Endothelial cell of umbilical vein (primary cell): ENCODE measurements at regions not wholly inside any gene's neighbourhood (a gene's known extent, or its start where the extent isn't known, plus 50 kb on each side); places are given as distances from the start of the nearest gene placed in this dataset.

ENCODE experiments used
- BruUV-seq: library from RNA; stranded (reverse); fragments of 400-500 nt; replicated peaks from 2 replicates; lab custom pipeline; 2021; lab: Mats Ljungman, UMichigan
- CTCF ChIA-PET: fragments of 300-600, 350-600 bp; sonication (Branson Sonifier 250); formaldehyde crosslinking; loops from one replicate; lab custom pipeline; 2021; ENCODE audit warnings: antibody characterized with exemption, inconsistent platforms; lab: Charles Lee
- POLR2A ChIA-PET: fragments of 300-600, 350-600 bp; sonication (Branson Sonifier 250); formaldehyde crosslinking; loops from one replicate; lab custom pipeline; 2021; ENCODE audit warnings: antibody characterized with exemption, inconsistent platforms; lab: Charles Lee
- DNase-seq: peaks from one replicate; pipeline ENCODE4 v3.0.0-alpha.2; 2011; ENCODE audit warnings: low read depth, low spot score
- FAIRE-seq: peaks from 2 replicates; lab custom pipeline; 2011; peaks lifted over from hg19 to GRCh38; lab: Jason Lieb, UNC
- H2AFZ ChIP-seq: 2 replicates; pipeline ENCODE4 v1.6.0; 2012; ENCODE audit warnings: low read depth, low read length, control low read depth, inconsistent platforms
- H3K27ac ChIP-seq: 2 replicates; pipeline ENCODE4 v1.5.1; 2011; ENCODE audit warnings: low read depth, mild to moderate bottlenecking, control low read depth, low read length, moderate library complexity; ENCODE audit not compliant: insufficient read depth
- H3K27me3 ChIP-seq, 2 experiments: 2 replicates each; pipeline versions ENCODE4 v1.6.0 to v1.6.1; 2011; ENCODE audit warnings: low read length in 2 of 2, mixed read lengths in 1 of 2; ENCODE audit not compliant: control insufficient read depth in 2 of 2, insufficient read depth in 2 of 2
- H3K36me3 ChIP-seq, 2 experiments: 2 replicates in 1 of 2; 3 replicates in 1 of 2; pipeline ENCODE4 v1.5.1; 2011; ENCODE audit warnings: low read length in 2 of 2, mild to moderate bottlenecking in 1 of 2, moderate library complexity in 1 of 2; ENCODE audit not compliant: control insufficient read depth in 2 of 2, insufficient read depth in 2 of 2; ENCODE audit errors: extremely low read depth in 1 of 2
- H3K4me1 ChIP-seq: 3 replicates; pipeline ENCODE4 v1.5.1; 2011; ENCODE audit warnings: mild to moderate bottlenecking, low read length; ENCODE audit not compliant: control insufficient read depth, insufficient read depth; ENCODE audit errors: extremely low read depth
- H3K4me2 ChIP-seq: 2 replicates; pipeline ENCODE4 v1.6.1; 2011; ENCODE audit warnings: low read length, control low read depth, mixed read lengths; ENCODE audit not compliant: insufficient read depth
- H3K4me3 ChIP-seq, 3 experiments: fragments of 200-600 bp in 1 of 3; sonication (generic), shearing (Covaris generic) in 1 of 3; replicated peaks in 1 of 3; 2 replicates each; pipeline ENCODE4 v1.5.1; 2011 to 2016; ENCODE audit warnings: control low read depth in 3 of 3, low read length in 3 of 3, mild to moderate bottlenecking in 2 of 3, inconsistent platforms in 1 of 3, low read depth in 1 of 3, moderate library complexity in 1 of 3; ENCODE audit not compliant: insufficient read depth in 1 of 3
- H3K79me2 ChIP-seq: 2 replicates; pipeline ENCODE4 v1.6.0; 2012; ENCODE audit warnings: low read length, inconsistent platforms; ENCODE audit not compliant: control insufficient read depth, insufficient read depth
- H3K9ac ChIP-seq: replicated peaks from 2 replicates; pipeline ENCODE3; 2011; ENCODE audit warnings: low read length, control low read depth; ENCODE audit not compliant: insufficient read depth; ENCODE audit errors: extremely low read depth
- H3K9me1 ChIP-seq: replicated peaks from 3 replicates; pipeline ENCODE4 v1.6.0; 2011; ENCODE audit warnings: mild to moderate bottlenecking, low read length; ENCODE audit not compliant: control insufficient read depth, insufficient read depth; ENCODE audit errors: extremely low read depth
- H3K9me3 ChIP-seq: replicated peaks from 2 replicates; pipeline ENCODE4 v1.5.1; 2012; ENCODE audit warnings: low read length, inconsistent platforms; ENCODE audit not compliant: control insufficient read depth, insufficient read depth
- H4K20me1 ChIP-seq: replicated peaks from 2 replicates; pipeline ENCODE3; 2011; ENCODE audit warnings: mild to moderate bottlenecking, low read length; ENCODE audit not compliant: control insufficient read depth, insufficient read depth; ENCODE audit errors: extremely low read depth
- CTCF ChIP-seq, 2 donors: IDR thresholded peaks; 1 replicate in 1 of 2; 2 replicates in 1 of 2; pipeline ENCODE4 v1.5.1; 2011; ENCODE audit warnings: low read length in 2 of 2, mild to moderate bottlenecking in 2 of 2, moderate library complexity in 2 of 2, control low read depth in 1 of 2, inconsistent platforms in 1 of 2, low read depth in 1 of 2; ENCODE audit not compliant: insufficient read depth in 1 of 2; ENCODE audit errors: extremely low read depth in 1 of 2
- EZH2 ChIP-seq: IDR thresholded peaks from 2 replicates; pipeline ENCODE4 v1.6.1; 2012; ENCODE audit warnings: borderline replicate concordance, low read depth, mild to moderate bottlenecking, moderate library complexity, low read length, inconsistent platforms; ENCODE audit not compliant: severe bottlenecking
- FOS ChIP-seq: IDR thresholded peaks from 2 replicates; pipeline ENCODE4 v1.6.1; 2011; ENCODE audit warnings: mild to moderate bottlenecking, low read length, moderate library complexity, borderline replicate concordance; ENCODE audit not compliant: insufficient read depth
- GATA2 ChIP-seq: IDR thresholded peaks from 2 replicates; pipeline ENCODE4 v1.7.0; 2011; ENCODE audit warnings: low read depth, mild to moderate bottlenecking, moderate library complexity, mixed read lengths, low read length; ENCODE audit not compliant: insufficient read length, insufficient read depth
- JUN ChIP-seq: IDR thresholded peaks from 2 replicates; pipeline ENCODE4 v1.6.1; 2011; ENCODE audit warnings: borderline replicate concordance, low read depth; ENCODE audit not compliant: insufficient read length, insufficient read depth
- MAX ChIP-seq: IDR thresholded peaks from 2 replicates; pipeline ENCODE4 v1.6.1; 2011; ENCODE audit not compliant: insufficient read depth, insufficient read length
- MYC ChIP-seq: IDR thresholded peaks from one replicate; pipeline ENCODE4 v1.6.1; 2011; ENCODE audit warnings: mild to moderate bottlenecking, low read depth, low read length
- POLR2A ChIP-seq: IDR thresholded peaks from 2 replicates; pipeline ENCODE4 v1.6.1; 2012; ENCODE audit warnings: low read depth, mild to moderate bottlenecking, control low read depth, low read length
- POLR2AphosphoS5 ChIP-seq: IDR thresholded peaks from 2 replicates; pipeline ENCODE4 v1.6.1; 2012; ENCODE audit warnings: low read depth, mild to moderate bottlenecking, control low read depth, low read length, moderate library complexity; ENCODE audit not compliant: insufficient read depth
- dilution Hi-C: fragments of 300-500 bp; cut with MboI; formaldehyde crosslinking; loops from one replicate; pipeline ENCODE4 v1.15.0; 2019; ENCODE audit warnings: low sequenced_read_pairs; ENCODE audit not compliant: extremely low pct_ligation_motif_present
- intact Hi-C: fragments of 100-400 bp; cut with micrococcal nuclease; formaldehyde crosslinking; loops from one replicate; pipeline ENCODE4 v1.10.0; 2022

GRCh38 chr5:173679909-173680630 lies 63.6 kb upstream of the BOD1 start:
- FAIRE-seq = no peak
- no peaks in the 10 kb centered on the region for H3K4me1 ChIP-seq
- CTCF ChIA-PET = no interaction called here
- POLR2A ChIA-PET = no interaction called here
- no TSS peak for BruUV-seq
- no peaks in the 10 kb centered on the region for H4K20me1 ChIP-seq
- dilution Hi-C loops = no loop called here
- no peak overlapping the region for H3K9ac ChIP-seq
- intact Hi-C loops = no loop called here
- no peak overlapping the region for H3K4me3 ChIP-seq
- H3K27me3 ChIP-seq = no peaks in the 10 kb centered on the region
- H3K9me3 ChIP-seq = no peaks in the 10 kb centered on the region
- H3K4me2 ChIP-seq = no peak overlapping the region
- H2AFZ ChIP-seq = no peak overlapping the region
- H3K9me1 ChIP-seq = no peaks in the 10 kb centered on the region
- no peak for TF ChIP-seq JUN
- no peaks in the 10 kb centered on the region for H3K79me2 ChIP-seq
- no peaks in the 10 kb centered on the region for H3K36me3 ChIP-seq
- DNase-seq = no peak
- no peak overlapping the region for H3K27ac ChIP-seq

- intact Hi-C loops = no loop called here
Measured at GRCh38 chr5:173680660-173681242, 64.3 kb upstream of the BOD1 start.

More at GRCh38 chr5:173680660-173681242, 64.3 kb upstream of the BOD1 start:
- Histone ChIP-seq H3K4me2 (no peak overlapping the region), H4K20me1 (no peaks in the 10 kb centered on the region), H3K27ac (no peak overlapping the region), H2AFZ (no peak overlapping the region), H3K4me1 (no peaks in the 10 kb centered on the region), H3K36me3 (no peaks in the 10 kb centered on the region), H3K9ac (no peak overlapping the region), H3K9me3 (no peaks in the 10 kb centered on the region), H3K27me3 (no peaks in the 10 kb centered on the region), H3K9me1 (no peaks in the 10 kb centered on the region), H3K4me3 (no peak overlapping the region), H3K79me2 (no peaks in the 10 kb centered on the region)
- dilution Hi-C loops = no loop called here
- FAIRE-seq (no peak), DNase-seq (no peak)
- TF ChIP-seq FOS = no peak
- TF ChIP-seq MYC = no peak
- TF ChIP-seq POLR2AphosphoS5 = no peak
- no peak for TF ChIP-seq GATA2
- no peak for TF ChIP-seq CTCF (IDR thresholded peaks at IDR 0.05; ENCODE audit: extremely low read depth in 1 of 2, insufficient read depth in 1 of 2, low read depth in 1 of 2, low read length in 2 of 2)
- TF ChIP-seq POLR2A = no peak
- TF ChIP-seq MAX = no peak
- TF ChIP-seq JUN = no peak
- no peak for TF ChIP-seq EZH2
- ChIA-PET POLR2A (no interaction called here), CTCF (no interaction called here)
- no TSS peak for BruUV-seq
